ENCODE measurements at regions not wholly inside any gene's neighbourhood (a gene's known extent, or its start where the extent isn't known, plus 50 kb on each side); places are given as distances from the start of the nearest gene placed in this dataset.

DNA sequence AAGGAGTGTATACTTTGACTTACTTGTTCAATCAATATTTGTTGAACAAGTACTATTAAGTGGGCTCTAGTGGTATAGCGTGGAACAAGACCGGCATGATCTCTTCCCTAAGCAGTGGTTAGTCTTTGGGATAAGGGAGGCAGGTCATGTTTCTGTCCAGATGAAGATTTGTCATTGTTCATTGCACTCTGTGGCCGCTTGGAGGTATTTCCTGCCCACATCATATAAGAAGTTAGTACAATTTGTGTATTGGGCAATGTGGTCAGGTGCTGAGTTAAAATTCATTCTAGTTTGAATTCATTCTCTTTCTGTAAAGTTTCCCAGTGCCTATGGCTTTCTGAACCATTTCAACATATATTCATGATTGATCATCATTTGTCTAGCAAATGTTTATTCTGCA, 101.1 kb upstream of the SHISA3 start:
- TF ChIP-seq MXI1 (IDR thresholded peaks at IDR 0.05; ENCODE audit: low read depth, low read length) (no peak), SIN3A (IDR thresholded peaks at IDR 0.05; ENCODE audit: low read depth, low read length) (no peak), IKZF1 (conservative IDR thresholded peaks at IDR 0.05) (no peak), POLR2AphosphoS5 (IDR thresholded peaks at IDR 0.05; ENCODE audit: low read length) (no peak), SP1 (IDR thresholded peaks at IDR 0.05; ENCODE audit: low read depth, low read length) (no peak)
